ENCODE measurements at regions not wholly inside any gene's neighbourhood (a gene's known extent, or its start where the extent isn't known, plus 50 kb on each side); places are given as distances from the start of the nearest gene placed in this dataset.

DNA sequence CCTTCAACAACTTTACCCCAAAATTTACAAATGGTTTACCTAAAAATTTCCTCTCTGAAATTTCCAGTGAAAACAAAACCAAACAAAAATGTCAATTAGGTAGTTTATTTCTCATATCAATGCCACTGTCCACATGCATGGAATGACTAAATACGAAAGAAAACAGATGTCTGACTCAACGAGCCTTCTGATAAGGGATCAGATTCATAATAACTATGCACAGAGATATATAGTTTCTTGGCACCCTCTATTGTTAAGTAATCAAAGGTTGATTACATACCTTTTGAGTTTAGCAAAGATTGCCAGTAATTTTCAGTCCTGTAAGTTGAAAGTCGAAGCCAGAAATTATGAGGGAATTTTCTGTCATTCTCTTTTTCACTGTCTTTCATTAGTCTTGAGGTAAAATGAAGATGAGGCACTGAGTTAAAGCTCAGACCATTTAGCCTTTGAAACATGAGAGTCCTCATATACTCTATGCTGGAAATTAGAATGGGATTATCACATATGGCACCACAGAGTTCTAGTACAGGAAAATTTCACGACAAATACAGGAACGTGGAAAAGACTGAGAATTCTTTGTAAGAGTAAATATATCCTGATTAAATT, 519.1 kb upstream of the ANKRD30A start:
- TF ChIP-seq, protein P1, sequence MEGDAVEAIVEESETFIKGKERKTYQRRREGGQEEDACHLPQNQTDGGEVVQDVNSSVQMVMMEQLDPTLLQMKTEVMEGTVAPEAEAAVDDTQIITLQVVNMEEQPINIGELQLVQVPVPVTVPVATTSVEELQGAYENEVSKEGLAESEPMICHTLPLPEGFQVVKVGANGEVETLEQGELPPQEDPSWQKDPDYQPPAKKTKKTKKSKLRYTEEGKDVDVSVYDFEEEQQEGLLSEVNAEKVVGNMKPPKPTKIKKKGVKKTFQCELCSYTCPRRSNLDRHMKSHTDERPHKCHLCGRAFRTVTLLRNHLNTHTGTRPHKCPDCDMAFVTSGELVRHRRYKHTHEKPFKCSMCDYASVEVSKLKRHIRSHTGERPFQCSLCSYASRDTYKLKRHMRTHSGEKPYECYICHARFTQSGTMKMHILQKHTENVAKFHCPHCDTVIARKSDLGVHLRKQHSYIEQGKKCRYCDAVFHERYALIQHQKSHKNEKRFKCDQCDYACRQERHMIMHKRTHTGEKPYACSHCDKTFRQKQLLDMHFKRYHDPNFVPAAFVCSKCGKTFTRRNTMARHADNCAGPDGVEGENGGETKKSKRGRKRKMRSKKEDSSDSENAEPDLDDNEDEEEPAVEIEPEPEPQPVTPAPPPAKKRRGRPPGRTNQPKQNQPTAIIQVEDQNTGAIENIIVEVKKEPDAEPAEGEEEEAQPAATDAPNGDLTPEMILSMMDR (conservative IDR thresholded peaks at IDR 0.05; ENCODE audit: low read length): no peak
- TF ChIP-seq EZH2phosphoT487 (IDR thresholded peaks at IDR 0.05; ENCODE audit: borderline replicate concordance): no peak

All from Loucy (cell line).